Right cardiac atrium (tissue), 5 donors: ENCODE measurements at regions not wholly inside any gene's neighbourhood (a gene's known extent, or its start where the extent isn't known, plus 50 kb on each side); places are given as distances from the start of the nearest gene placed in this dataset.
"Not testable (repeated sequence)": the region's sequence is repeated elsewhere in the genome, so short reads cannot be mapped to it uniquely, and the experiment has no call there.

Experiments used
- ATAC-seq, 2 donors: fragments of 200-7000 bp; cut with Tn5 transposase; one replicate each; pipeline versions ENCODE4 v1.8.0 to v1.9.1; 2020; ENCODE audit warnings: moderate library complexity in 2 of 2, mild to moderate bottlenecking in 1 of 2
- DNase-seq, 3 donors: peaks; one replicate each; pipeline ENCODE4 v3.0.0-alpha.2; 2020
- H3K27ac ChIP-seq: one replicate; pipeline ENCODE4 v1.5.1; 2013; ENCODE audit warnings: mild to moderate bottlenecking, low read length, control low read depth, moderate library complexity
- H3K27me3 ChIP-seq: one replicate; pipeline ENCODE4 v1.6.1; 2013; ENCODE audit not compliant: control insufficient read depth, insufficient read depth
- H3K4me1 ChIP-seq: one replicate; pipeline ENCODE4 v1.6.1; 2013; ENCODE audit warnings: low read length; ENCODE audit not compliant: control insufficient read depth, insufficient read depth
- H3K4me3 ChIP-seq: one replicate; pipeline ENCODE4 v1.5.1; 2013; ENCODE audit warnings: low read length, control low read depth
- H3K9me3 ChIP-seq: one replicate; pipeline ENCODE4 v1.6.1; 2013; ENCODE audit warnings: low read length; ENCODE audit not compliant: control insufficient read depth
- WGBS: extraction: QIAGEN DNeasy Blood & Tissue Kit; methylation state at CpG from one replicate; pipeline ENCODE4 v1.1.7; 2013; 5-methylcytosine and 5-hydroxymethylcytosine counted together
- intact Hi-C, 4 donors: fragments of 100-400 bp; cut with DNase I; formaldehyde crosslinking; loops; one replicate each; pipeline versions ENCODE4 v1.11.0 to v1.14.0; 2022 to 2023
- donor health status: healthy with polysubstance abuse.
- donor health status: DM: no; HTN: yes; CAD: no.
- donor health status: DM: no; HTN: no; CAD: no.
- donor health status: DM: no; HTN: yes; CAD: no; lungs with severe emphysema.
- donor health status: DM: yes; HTN: yes; CAD: no.

GRCh38 chr9:62838024-62838718, 1648.3 kb downstream of the SPATA31A7 start:
- under 1% methylated on average over 57 of the region's 60 CpGs for WGBS
- H3K27me3 ChIP-seq, H3K9me3 ChIP-seq, H3K4me1 ChIP-seq, intact Hi-C loops: not testable (repeated sequence)
- Histone ChIP-seq H3K27ac (peak overlapping the region; percentile 50), H3K4me3 (peak overlapping the region; percentile 19)
- peak; percentile 88 to 97 (median 97) for DNase-seq
- peak; percentile 100 for ATAC-seq

GRCh38 chr9:62839168-62839567, 1649.3 kb downstream of the SPATA31A7 start:
- ATAC-seq, DNase-seq, intact Hi-C loops, H3K4me3 ChIP-seq, H3K27ac ChIP-seq, H3K27me3 ChIP-seq, H3K9me3 ChIP-seq, H3K4me1 ChIP-seq: not testable (repeated sequence)
- 59% methylated on average over 1 of the region's 2 CpGs for WGBS

GRCh38 chr9:62843145-62843544, 1653.3 kb downstream of the SPATA31A7 start:
- intact Hi-C loops, H3K27me3 ChIP-seq, H3K4me1 ChIP-seq, H3K27ac ChIP-seq, H3K9me3 ChIP-seq, H3K4me3 ChIP-seq: not testable (repeated sequence)
- 58% methylated on average over 9 of the region's 9 CpGs for WGBS
- ATAC-seq (peak in 1 of 2 donors; percentile 9), DNase-seq (peak in 1 of 3 donors; percentile 53)

GRCh38 chr9:62843706-62844290, 1654.0 kb downstream of the SPATA31A7 start:
- peak; percentile 51 to 77 for ATAC-seq
- peak in 1 of 3 donors; percentile 35 for DNase-seq
- H3K4me1 ChIP-seq, H3K27ac ChIP-seq, H3K27me3 ChIP-seq, intact Hi-C loops, H3K9me3 ChIP-seq, H3K4me3 ChIP-seq: not testable (repeated sequence)
- WGBS: 57% methylated on average over 13 of the region's 15 CpGs

- DNase-seq (peak in 1 of 3 donors; percentile 55), ATAC-seq (peak; percentile 68 to 69)
- H3K27me3 ChIP-seq, H3K4me1 ChIP-seq, intact Hi-C loops, H3K4me3 ChIP-seq, H3K27ac ChIP-seq, H3K9me3 ChIP-seq: not testable (repeated sequence)
- 49% methylated on average over 25 of the region's 27 CpGs for WGBS
Measured at GRCh38 chr9:62844681-62845185, 1654.9 kb downstream of the SPATA31A7 start.

GRCh38 chr9:62848258-62848657, 1658.4 kb downstream of the SPATA31A7 start:
- H3K4me1 ChIP-seq, H3K9me3 ChIP-seq, H3K4me3 ChIP-seq, intact Hi-C loops, H3K27me3 ChIP-seq, DNase-seq, ATAC-seq, H3K27ac ChIP-seq: not testable (repeated sequence)
- WGBS: 52% methylated on average over 1 of the region's 2 CpGs

- H3K4me3 ChIP-seq, DNase-seq, H3K9me3 ChIP-seq, ATAC-seq, intact Hi-C loops, H3K27ac ChIP-seq, H3K4me1 ChIP-seq, H3K27me3 ChIP-seq: not testable (repeated sequence)
- 80% methylated on average over 17 of the region's 17 CpGs for WGBS
Measured at GRCh38 chr9:62849991-62850390, 1660.2 kb downstream of the SPATA31A7 start.

- DNase-seq: peak in 1 of 3 donors; percentile 37
- WGBS: 74% methylated on average over 10 of the region's 12 CpGs
- H3K4me3 ChIP-seq, H3K9me3 ChIP-seq, ATAC-seq, H3K27me3 ChIP-seq, H3K27ac ChIP-seq, H3K4me1 ChIP-seq, intact Hi-C loops: not testable (repeated sequence)
Measured at GRCh38 chr9:62857280-62857679, 1667.4 kb downstream of the SPATA31A7 start.

- H3K4me1 ChIP-seq, H3K27ac ChIP-seq, DNase-seq, H3K9me3 ChIP-seq, H3K4me3 ChIP-seq, H3K27me3 ChIP-seq, ATAC-seq, intact Hi-C loops: not testable (repeated sequence)
- WGBS: 65% methylated on average over 1 of the region's 1 CpG
Measured at GRCh38 chr9:62858240-62858639, 1668.4 kb downstream of the SPATA31A7 start.

GRCh38 chr9:62860939-62861860, 1671.4 kb downstream of the SPATA31A7 start:
- intact Hi-C loops, H3K27me3 ChIP-seq: not testable (repeated sequence)
- WGBS: 89% methylated on average over 11 of the region's 11 CpGs

GRCh38 chr9:62862180-62862579, 1672.3 kb downstream of the SPATA31A7 start:
- H3K4me1 ChIP-seq, H3K27me3 ChIP-seq, intact Hi-C loops, H3K9me3 ChIP-seq, H3K4me3 ChIP-seq, DNase-seq, H3K27ac ChIP-seq: not testable (repeated sequence)
- whole genome bisulfite sequencing: 87% methylated on average over 2 of the region's 2 CpGs
- ATAC-seq: peak in 1 of 2 donors; percentile 5

More at GRCh38 chr9:62860939-62861860, 1671.4 kb downstream of the SPATA31A7 start:
- H3K27ac ChIP-seq, H3K4me3 ChIP-seq, DNase-seq, H3K4me1 ChIP-seq, H3K9me3 ChIP-seq: not testable (repeated sequence)
- ATAC-seq: peak; percentile 24 to 40
